Caco-2 (cell line): ENCODE measurements at regions not wholly inside any gene's neighbourhood (a gene's known extent, or its start where the extent isn't known, plus 50 kb on each side); places are given as distances from the start of the nearest gene placed in this dataset.

Experiments used
- BruUV-seq: library from RNA; stranded (reverse); fragments of 400-500 nt; replicated peaks from 2 replicates; lab custom pipeline; 2021; lab: Mats Ljungman, UMichigan
- CTCF ChIA-PET: fragments of 300-600 bp; sonication (Branson Sonifier 250); formaldehyde crosslinking; loops from one replicate; lab custom pipeline; 2022; ENCODE audit warnings: antibody characterized with exemption; lab: Charles Lee
- POLR2A ChIA-PET: fragments of 300-600 bp; sonication (Branson Sonifier 250); formaldehyde crosslinking; loops from one replicate; lab custom pipeline; 2022; ENCODE audit warnings: antibody characterized with exemption; lab: Charles Lee
- DNase-seq, 2 experiments: peaks; one replicate each; pipeline versions ENCODE4 v3.0.0 to v3.0.0-alpha.2; 2020 to 2022
- H3K27me3 ChIP-seq: replicated peaks from 2 replicates; pipeline ENCODE4 v1.6.0; 2011; ENCODE audit warnings: low read length; ENCODE audit not compliant: control insufficient read depth, insufficient read depth
- H3K36me3 ChIP-seq: 2 replicates; pipeline ENCODE4 v1.5.1; 2011; ENCODE audit warnings: low read length; ENCODE audit not compliant: control insufficient read depth, insufficient read depth
- H3K4me1 ChIP-seq: fragments of 250-450 bp; sonication (Bioruptor Pico); 2 replicates; pipeline ENCODE4 v1.5.1; 2020; ENCODE audit warnings: mild to moderate bottlenecking
- H3K4me3 ChIP-seq: 2 replicates; pipeline ENCODE4 v1.5.1; 2011; ENCODE audit warnings: low read depth, mild to moderate bottlenecking, control low read depth, low read length
- H3K9me3 ChIP-seq: fragments of 250-450 bp; sonication (Bioruptor Pico); 2 replicates; pipeline ENCODE4 v1.5.1; 2020; ENCODE audit warnings: mild to moderate bottlenecking, moderate library complexity
- H3K27ac Mint-ChIP-seq: one replicate; pipeline ENCODE4 v1.8.0; 2022; ENCODE audit warnings: mixed read lengths; ENCODE audit not compliant: unreplicated experiment
- H3K27me3 Mint-ChIP-seq: one replicate; pipeline ENCODE4 v1.8.0; 2022; ENCODE audit warnings: mixed read lengths; ENCODE audit not compliant: insufficient read depth, unreplicated experiment
- H3K36me3 Mint-ChIP-seq: one replicate; pipeline ENCODE4 v1.8.0; 2022; ENCODE audit warnings: mild to moderate bottlenecking, mixed read lengths; ENCODE audit not compliant: insufficient read depth, unreplicated experiment
- H3K4me1 Mint-ChIP-seq: one replicate; pipeline ENCODE4 v1.8.0; 2022; ENCODE audit warnings: low read depth, mixed read lengths; ENCODE audit not compliant: unreplicated experiment
- H3K4me3 Mint-ChIP-seq: one replicate; pipeline ENCODE4 v1.8.0; 2022; ENCODE audit warnings: mild to moderate bottlenecking, moderate library complexity, mixed read lengths; ENCODE audit not compliant: unreplicated experiment
- H3K9me3 Mint-ChIP-seq: one replicate; pipeline ENCODE4 v1.8.0; 2022; ENCODE audit warnings: mixed read lengths; ENCODE audit not compliant: unreplicated experiment
- CTCF ChIP-seq, 2 experiments: fragments of 200-600 bp in 1 of 2; IDR thresholded peaks; 1 replicate in 1 of 2; 2 replicates in 1 of 2; pipeline versions ENCODE4 v1.5.1 to v1.8.0; 2011 to 2022; ENCODE audit warnings: antibody characterized with exemption in 1 of 2, control low read depth in 1 of 2, inconsistent platforms in 1 of 2, low read depth in 1 of 2, low read length in 1 of 2, mild to moderate bottlenecking in 1 of 2, moderate library complexity in 1 of 2; ENCODE audit not compliant: insufficient read depth in 1 of 2, severe bottlenecking in 1 of 2, unreplicated experiment in 1 of 2
- intact Hi-C: fragments of 100-400 bp; cut with micrococcal nuclease; formaldehyde crosslinking; loops from one replicate; pipeline ENCODE4 v1.10.0; 2022; ENCODE audit not compliant: unreplicated experiment

- ChIA-PET POLR2A (no interaction called here), CTCF (interaction anchor here (1.8 kb wide), 1 partner anchor 266 kb away, joined by 5 read pairs; no protein-coding TSS in a partner anchor)
- Histone ChIP-seq H3K4me1 (peaks cover 26% of the 10 kb centered on the region), H3K27me3 (no peaks in the 10 kb centered on the region), H3K9me3 (no peaks in the 10 kb centered on the region; the same call in 1 of the 2 replicates), H3K36me3 (no peaks in the 10 kb centered on the region), H3K4me3 (no peak overlapping the region)
- Mint-ChIP-seq H3K36me3 (no peaks in the 10 kb centered on the region), H3K27me3 (no peaks in the 10 kb centered on the region), H3K27ac (no peak overlapping the region), H3K4me3 (no peak overlapping the region), H3K9me3 (peaks cover 11% of the 10 kb centered on the region), H3K4me1 (peaks cover 28% of the 10 kb centered on the region)
- DNase-seq = no peak
- intact Hi-C loops = no loop called here
- TF ChIP-seq CTCF (IDR thresholded peaks at IDR 0.05; ENCODE audit: insufficient read depth in 1 of 2, low read depth in 1 of 2, low read length in 1 of 2, severe bottlenecking in 1 of 2, unreplicated experiment in 1 of 2) = no peak
- BruUV-seq = no TSS peak
These were observed 265.0 kb downstream of the TENT5A start for GRCh38 chr6:81487489-81487888.

- Mint-ChIP-seq H3K9me3 (peaks cover 11% of the 10 kb centered on the region), H3K4me1 (peaks cover 28% of the 10 kb centered on the region), H3K36me3 (no peaks in the 10 kb centered on the region), H3K27me3 (no peaks in the 10 kb centered on the region), H3K27ac (peak overlapping the region; percentile 60), H3K4me3 (no peak overlapping the region)
- no peaks in the 10 kb centered on the region for H3K9me3 ChIP-seq
- no peak for TF ChIP-seq CTCF (IDR thresholded peaks at IDR 0.05; ENCODE audit: insufficient read depth in 1 of 2, low read depth in 1 of 2, low read length in 1 of 2, severe bottlenecking in 1 of 2, unreplicated experiment in 1 of 2)
- BruUV-seq = no TSS peak
- DNase-seq = peak in 1 of 2 experiments; percentile 2
- H3K4me3 ChIP-seq = no peak overlapping the region
- ChIA-PET POLR2A (no interaction called here), CTCF (no interaction called here)
- no peaks in the 10 kb centered on the region for H3K36me3 ChIP-seq
- no peaks in the 10 kb centered on the region for H3K27me3 ChIP-seq
- intact Hi-C loops = no loop called here
- peaks cover 14% of the 10 kb centered on the region for H3K4me1 ChIP-seq
These were observed 266.2 kb downstream of the TENT5A start for GRCh38 chr6:81486234-81486633.

- H3K36me3 ChIP-seq = no peaks in the 10 kb centered on the region
- ChIA-PET CTCF (no interaction called here), POLR2A (no interaction called here)
- H3K27me3 Mint-ChIP-seq = no peaks in the 10 kb centered on the region
- no peaks in the 10 kb centered on the region for H3K9me3 ChIP-seq
- peaks cover 11% of the 10 kb centered on the region for H3K9me3 Mint-ChIP-seq
- no peak overlapping the region for H3K4me3 ChIP-seq
- H3K4me3 Mint-ChIP-seq = no peak overlapping the region
- BruUV-seq = no TSS peak
- H3K4me1 Mint-ChIP-seq = peaks cover 30% of the 10 kb centered on the region
- no peak for TF ChIP-seq CTCF (IDR thresholded peaks at IDR 0.05; ENCODE audit: insufficient read depth in 1 of 2, low read depth in 1 of 2, low read length in 1 of 2, severe bottlenecking in 1 of 2, unreplicated experiment in 1 of 2)
- H3K4me1 ChIP-seq = peaks cover 5% of the 10 kb centered on the region
- DNase-seq = no peak
- no peaks in the 10 kb centered on the region for H3K27me3 ChIP-seq
- no peak overlapping the region for H3K27ac Mint-ChIP-seq
- no peaks in the 10 kb centered on the region for H3K36me3 Mint-ChIP-seq
- intact Hi-C loops = no loop called here
These were observed 267.1 kb downstream of the TENT5A start for GRCh38 chr6:81485395-81485794.
